PC-3 (cell line): ENCODE measurements at regions not wholly inside any gene's neighbourhood (a gene's known extent, or its start where the extent isn't known, plus 50 kb on each side); places are given as distances from the start of the nearest gene placed in this dataset.

Experiments
- CTCF ChIP-seq: fragments of 300-600 bp; sonication (generic); conservative IDR thresholded peaks from 2 replicates; pipeline ENCODE4 v1.5.1; 2017; ENCODE audit warnings: antibody characterized with exemption, low read depth, mild to moderate bottlenecking, low read length
- EZH2phosphoT487 ChIP-seq: fragments of 300-600 bp; sonication (generic); IDR thresholded peaks from 2 replicates; pipeline ENCODE4 v1.6.1; 2018; ENCODE audit warnings: mild to moderate bottlenecking, antibody characterized with exemption, low read length, borderline replicate concordance

GRCh38 chr12:90628213-90628612 lies 326.8 kb downstream of the CCER1 start:
- no peak for TF ChIP-seq CTCF
- TF ChIP-seq EZH2phosphoT487 = no peak
